ENCODE measurements at regions not wholly inside any gene's neighbourhood (a gene's known extent, or its start where the extent isn't known, plus 50 kb on each side); places are given as distances from the start of the nearest gene placed in this dataset.

- DNase-seq: no peak
Observed at GRCh38 chr18:78006006-78006773, 756.5 kb downstream of the GALR1 start.

- no peak for DNase-seq
Observed at GRCh38 chr18:78006774-78007260, 757.2 kb downstream of the GALR1 start.

DNA sequence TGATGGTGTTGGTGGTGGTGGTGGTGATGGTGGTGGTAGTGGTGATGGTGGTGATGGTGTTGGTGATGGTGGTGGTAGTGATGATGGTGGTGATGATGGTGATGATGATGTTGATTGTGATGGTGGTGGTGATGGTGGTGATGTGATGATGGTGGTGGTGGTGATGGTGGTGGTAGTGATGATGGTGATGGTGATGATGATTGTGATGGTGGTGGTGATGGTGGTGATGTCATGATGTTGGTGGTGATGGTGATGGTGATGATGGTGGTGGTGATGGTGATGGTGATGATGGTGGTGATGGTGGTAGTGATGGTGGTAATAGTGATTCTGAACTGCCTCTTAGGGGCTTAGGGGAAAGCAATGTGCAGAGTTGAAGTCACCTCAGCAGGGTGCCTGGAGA lies 760.7 kb downstream of the GALR1 start:
- DNase-seq: no peak

DNA sequence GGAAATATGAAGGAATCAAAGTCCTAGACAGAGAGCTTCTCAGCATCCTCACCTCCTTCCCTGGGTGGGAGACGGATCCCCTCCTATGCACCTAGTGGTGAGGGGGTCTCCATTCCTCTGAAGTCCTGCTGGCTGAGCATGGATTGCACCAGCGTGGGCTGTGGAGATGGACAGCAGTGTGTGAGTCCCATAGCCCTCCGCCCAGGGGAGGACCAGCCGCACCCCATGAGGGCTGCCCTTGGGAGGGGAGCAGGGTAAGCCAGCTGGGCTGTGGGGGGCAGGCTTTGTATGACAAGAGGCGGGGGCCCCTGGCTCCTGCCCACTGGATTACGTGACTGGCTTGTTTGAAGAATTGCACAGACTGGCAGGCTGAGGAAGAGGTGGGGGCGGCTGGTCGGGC lies 768.2 kb downstream of the GALR1 start:
- DNase-seq: no peak

DNA sequence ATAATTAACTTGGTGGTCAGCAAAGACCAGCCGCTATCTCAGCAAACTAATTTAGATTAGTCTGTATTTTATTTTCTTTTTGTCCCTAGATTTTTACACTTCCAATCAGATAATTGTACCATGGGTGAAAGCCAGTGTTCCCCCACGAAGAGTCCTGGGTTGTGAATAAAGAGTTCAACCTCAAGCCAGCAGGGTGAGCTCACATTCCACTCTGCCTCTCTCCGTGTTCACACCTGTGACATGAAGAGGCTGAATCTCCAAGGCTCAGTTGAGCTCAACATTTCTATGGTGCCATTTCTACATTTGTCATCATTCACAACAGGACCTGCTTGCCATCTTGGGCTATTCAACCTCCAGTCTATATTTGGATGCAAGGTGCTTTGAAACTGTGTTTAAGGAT lies 771.5 kb downstream of the GALR1 start:
- no peak for DNase-seq

- DNase-seq: no peak
Observed at GRCh38 chr18:78031589-78031988, 781.9 kb downstream of the GALR1 start.

GRCh38 chr18:78031991-78032390 lies 782.3 kb downstream of the GALR1 start:
- DNase-seq: no peak

- DNase-seq: no peak
Observed at GRCh38 chr18:78032574-78032973, 782.9 kb downstream of the GALR1 start.

GRCh38 chr18:78034755-78035154 lies 785.1 kb downstream of the GALR1 start:
- DNase-seq: no peak

DNA sequence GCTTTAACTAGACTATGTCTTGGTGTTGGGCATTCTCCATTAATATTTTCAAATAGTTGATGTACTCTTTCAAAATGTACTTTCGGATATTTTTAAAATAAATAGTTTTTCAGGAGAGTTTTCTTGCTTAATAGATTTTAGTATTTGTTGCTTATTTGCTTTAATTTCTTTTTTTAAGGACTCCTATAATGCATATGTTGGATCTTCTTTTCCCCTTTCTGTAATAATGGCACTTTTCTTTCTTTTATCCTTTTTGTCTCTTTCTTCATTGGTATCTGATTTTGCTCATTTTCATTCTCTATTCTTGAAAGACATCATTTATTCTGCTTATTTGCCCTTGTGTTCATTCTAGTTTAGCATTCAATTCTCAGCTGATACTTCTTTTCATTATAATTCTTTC lies 791.6 kb downstream of the GALR1 start:
- DNase-seq: no peak

DNA sequence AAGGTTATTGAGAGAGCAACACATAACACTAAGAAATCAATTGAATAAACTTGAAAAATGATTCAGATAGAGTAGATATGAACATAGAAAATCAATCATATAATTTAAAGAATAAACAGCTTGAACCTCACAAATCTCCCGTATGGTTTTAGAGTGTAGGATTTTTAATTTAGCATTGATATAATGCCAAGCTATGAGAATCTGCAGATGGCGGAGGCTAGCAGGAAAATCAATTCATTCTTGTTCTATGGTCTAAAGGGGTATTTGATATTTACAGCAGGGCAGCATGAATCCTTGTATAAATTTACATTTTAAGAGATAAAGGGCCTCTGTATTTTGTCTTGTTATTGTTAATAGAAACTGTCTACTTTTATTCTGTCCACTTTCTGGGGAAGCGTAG lies 797.0 kb downstream of the GALR1 start:
- DNase-seq: no peak

GRCh38 chr18:78049281-78049680 lies 799.6 kb downstream of the GALR1 start:
- no peak for DNase-seq

GRCh38 chr18:78054801-78055200 lies 805.2 kb downstream of the GALR1 start:
- DNase-seq: no peak

- no peak for DNase-seq
Observed at GRCh38 chr18:78056011-78056410, 806.4 kb downstream of the GALR1 start.

DNA sequence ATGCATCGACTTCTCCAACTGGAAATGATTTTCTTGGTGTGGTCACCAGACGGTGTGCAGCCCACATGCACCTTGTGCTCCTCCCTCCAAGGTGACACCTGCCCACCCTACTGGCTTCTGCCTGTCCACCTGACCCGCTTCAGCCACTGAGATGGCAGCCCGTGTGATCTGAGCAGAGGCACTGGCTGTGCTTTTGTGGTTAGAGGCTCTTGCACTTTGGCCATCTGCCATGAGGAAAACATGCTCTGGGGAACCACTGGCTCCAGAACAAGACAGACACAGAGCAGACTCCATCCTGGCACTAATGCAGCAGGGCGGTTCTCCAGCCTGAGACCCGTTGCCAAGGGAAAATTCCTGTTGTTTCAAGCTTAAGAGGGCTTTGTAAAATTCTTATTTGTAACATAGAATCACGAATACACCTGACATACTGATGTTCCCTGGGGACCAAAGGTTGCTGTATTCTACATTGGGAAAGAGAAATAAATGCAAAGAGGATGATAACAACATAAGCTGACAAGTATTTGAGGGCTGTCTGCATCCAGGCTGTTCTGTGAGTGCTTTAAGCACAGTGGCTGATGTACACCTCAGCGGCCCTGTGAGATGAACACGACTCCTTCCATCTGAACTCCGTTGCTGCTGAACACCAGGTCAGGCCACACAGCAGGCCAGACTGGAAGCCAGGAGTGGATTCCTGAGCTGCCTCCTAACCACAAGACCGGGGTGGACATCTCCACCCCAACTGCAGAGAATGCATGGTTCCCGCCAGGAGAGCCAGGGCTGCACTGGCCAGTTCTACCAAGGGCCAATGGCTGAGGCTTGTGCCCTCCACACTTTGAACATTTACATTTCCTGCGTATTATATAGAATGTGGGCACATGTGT lies 820.4 kb downstream of the GALR1 start:
- DNase-seq: no peak

DNA sequence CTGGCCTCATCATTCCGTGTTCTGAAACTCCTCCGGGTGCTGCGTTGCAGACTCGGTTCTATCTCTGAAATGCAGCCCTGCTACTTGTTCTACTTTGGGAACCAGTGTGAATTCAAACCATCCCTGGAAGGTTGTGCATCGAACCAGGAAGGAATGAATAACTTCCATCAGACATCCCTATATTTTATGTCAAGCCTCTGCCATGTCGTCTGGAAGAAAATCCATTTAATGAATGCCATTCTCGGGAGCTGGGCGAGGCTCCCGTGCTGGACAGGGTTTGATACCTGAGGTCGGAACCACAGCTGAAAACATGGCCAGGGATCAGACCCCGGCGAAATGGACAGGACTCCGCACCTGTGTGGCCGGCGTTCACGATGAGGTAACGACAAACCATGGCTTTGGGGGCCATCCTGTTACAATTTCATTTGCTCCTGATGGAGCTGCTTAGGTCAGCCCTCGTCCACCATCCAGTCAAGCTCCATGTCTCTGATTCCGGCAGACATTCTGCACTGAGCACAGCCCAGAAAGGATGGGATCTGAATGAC lies 821.6 kb downstream of the GALR1 start:
- DNase-seq: no peak

GRCh38 chr18:78071776-78072175 lies 822.1 kb downstream of the GALR1 start:
- no peak for DNase-seq

GRCh38 chr18:78072375-78072774 lies 822.7 kb downstream of the GALR1 start:
- DNase-seq: no peak

DNA sequence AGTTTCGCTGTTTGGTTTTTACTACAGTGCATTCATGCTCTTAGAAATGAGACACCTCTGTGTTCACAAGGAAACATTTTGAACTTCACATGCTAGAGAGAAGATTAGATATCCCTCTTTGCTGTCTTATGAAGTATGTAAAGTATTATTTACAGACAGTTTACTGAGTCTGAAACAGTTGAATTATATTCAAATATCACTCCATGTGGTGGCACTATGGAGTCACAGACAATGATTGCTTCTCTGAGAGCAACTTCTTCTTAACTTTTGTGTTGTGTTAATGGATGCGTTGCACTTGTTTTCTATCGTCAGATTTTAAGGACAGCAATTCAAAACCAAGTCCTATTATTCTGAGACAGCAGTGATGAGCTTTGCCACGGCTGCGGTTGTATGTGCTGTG lies 823.6 kb downstream of the GALR1 start:
- DNase-seq: no peak

- no peak for DNase-seq
Observed at GRCh38 chr18:78074400-78075020, 824.9 kb downstream of the GALR1 start.

DNA sequence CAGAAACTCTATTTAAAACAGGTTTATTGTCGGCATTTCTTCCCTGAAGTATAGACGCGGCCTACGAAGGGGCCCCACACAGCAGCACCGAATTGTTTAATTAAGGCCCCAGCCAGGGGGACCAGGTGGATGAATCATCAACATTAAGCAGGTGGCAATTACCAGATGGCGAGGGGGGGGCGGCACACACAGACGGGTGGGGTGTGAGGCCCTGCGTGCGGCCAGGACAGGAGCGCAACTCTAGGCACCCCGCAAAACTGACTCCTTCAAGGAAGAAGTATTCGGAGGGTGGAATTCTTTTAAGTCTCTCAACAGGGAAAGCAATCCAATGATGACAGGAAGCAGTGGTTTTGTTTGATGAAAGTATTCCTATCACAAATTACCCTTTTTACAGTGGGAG lies 830.4 kb downstream of the GALR1 start:
- DNase-seq: no peak

DNA sequence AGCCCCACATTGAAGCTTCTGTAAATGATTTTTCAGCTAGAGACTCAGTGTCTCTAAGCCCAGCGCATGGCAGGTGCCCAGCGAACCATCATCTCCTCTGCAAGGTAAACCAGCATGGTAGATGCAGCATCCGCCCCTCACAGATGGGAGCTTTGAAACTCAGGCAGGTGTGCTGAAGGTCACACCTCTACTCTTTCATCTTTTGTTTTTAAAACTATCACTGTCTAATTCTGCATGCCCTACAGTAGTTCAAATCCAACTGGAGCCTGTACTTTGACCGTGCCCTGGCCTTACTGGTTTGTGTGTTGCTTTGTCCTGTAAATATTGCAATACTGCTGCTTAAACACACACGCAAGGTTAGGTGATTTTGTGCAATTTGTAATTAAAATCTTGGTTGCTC lies 831.1 kb downstream of the GALR1 start:
- no peak for DNase-seq

DNA sequence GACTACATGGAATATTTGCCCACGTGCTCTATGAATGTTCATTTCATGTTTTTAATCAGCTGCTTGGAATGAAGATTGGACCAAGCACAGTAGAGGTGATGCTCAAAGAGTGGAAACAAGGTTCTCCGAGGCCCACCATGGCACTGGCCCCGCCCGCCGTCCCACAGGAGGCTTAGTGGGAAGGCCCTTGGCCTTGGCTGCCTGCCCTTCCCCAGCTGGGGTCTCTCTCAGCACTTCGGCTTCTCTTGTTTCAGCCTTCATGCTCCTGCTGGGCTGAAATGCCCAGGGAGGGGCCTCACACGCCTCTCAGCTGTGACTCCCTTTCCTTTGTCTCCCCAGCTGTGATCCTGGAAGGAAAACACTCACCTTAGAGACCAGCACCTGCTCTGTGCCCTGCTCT lies 833.2 kb downstream of the GALR1 start:
- DNase-seq: no peak

Data from activated T-cell treated with anti-CD3 and anti-CD28 coated beads, Interleukin-2, amount 50 U/mL, for 1 hour (primary cell).